ENCODE measurements at regions not wholly inside any gene's neighbourhood (a gene's known extent, or its start where the extent isn't known, plus 50 kb on each side); places are given as distances from the start of the nearest gene placed in this dataset.
A peak's percentile ranks its signal among the peaks of the same experiment; 100 is the strongest.

DNA sequence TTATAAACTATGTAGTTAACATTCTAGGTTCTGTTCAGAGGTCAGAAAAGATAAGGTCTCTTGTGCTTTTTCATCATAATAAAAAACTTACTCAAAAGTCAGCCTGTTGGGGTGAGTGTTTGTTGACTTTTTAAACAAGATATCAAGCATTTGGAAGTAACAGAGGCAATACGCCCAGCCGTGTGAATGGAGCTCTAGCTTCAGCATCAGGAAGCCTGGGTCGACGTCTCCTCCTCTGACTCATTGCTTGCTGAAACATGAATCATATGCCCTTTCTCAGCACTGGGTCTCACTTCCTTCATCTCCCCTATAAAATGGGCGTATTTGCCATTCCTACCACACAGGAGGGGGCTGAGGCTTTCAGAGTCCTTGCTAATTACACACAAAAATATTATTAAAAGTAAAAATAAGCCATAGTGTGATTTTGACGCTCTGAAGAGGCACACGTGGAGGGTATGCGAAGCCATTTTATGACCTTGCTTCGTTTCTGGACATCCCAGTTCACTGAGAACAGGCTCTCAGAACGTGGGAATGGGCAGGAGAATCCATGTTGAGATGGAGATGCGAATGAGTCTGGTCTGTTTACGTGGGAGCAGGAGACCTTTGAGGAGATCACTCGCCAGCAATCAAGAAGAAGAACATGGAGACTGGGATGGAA lies 220.8 kb upstream of the TPRG1 start (continued):
- TF ChIP-seq MAX (IDR thresholded peaks at IDR 0.05): peak; percentile 79
- TF ChIP-seq, protein P1, sequence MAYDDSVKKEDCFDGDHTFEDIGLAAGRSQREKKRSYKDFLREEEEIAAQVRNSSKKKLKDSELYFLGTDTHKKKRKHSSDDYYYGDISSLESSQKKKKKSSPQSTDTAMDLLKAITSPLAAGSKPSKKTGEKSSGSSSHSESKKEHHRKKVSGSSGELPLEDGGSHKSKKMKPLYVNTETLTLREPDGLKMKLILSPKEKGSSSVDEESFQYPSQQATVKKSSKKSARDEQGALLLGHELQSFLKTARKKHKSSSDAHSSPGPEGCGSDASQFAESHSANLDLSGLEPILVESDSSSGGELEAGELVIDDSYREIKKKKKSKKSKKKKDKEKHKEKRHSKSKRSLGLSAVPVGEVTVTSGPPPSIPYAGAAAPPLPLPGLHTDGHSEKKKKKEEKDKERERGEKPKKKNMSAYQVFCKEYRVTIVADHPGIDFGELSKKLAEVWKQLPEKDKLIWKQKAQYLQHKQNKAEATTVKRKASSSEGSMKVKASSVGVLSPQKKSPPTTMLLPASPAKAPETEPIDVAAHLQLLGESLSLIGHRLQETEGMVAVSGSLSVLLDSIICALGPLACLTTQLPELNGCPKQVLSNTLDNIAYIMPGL (CRISPR knock-in tag; IDR thresholded peaks at IDR 0.05; ENCODE audit: borderline replicate concordance): no peak
- TF ChIP-seq RCOR1 (IDR thresholded peaks at IDR 0.05; ENCODE audit: low read depth, low read length): no peak
- TF ChIP-seq ELK1 (IDR thresholded peaks at IDR 0.05; ENCODE audit: low read depth, low read length): no peak

GRCh38 chr3:188951734-188952133 lies 220.0 kb upstream of the TPRG1 start:
- Histone ChIP-seq H3K4me2 (peak overlapping the region; percentile 63), H3K4me3 (no peak overlapping the region), H3K9me3 (no peaks in the 10 kb centered on the region), H3K4me1 (peaks cover 48% of the 10 kb centered on the region), H3K27ac (peak overlapping the region; percentile 93 to 98)
- no peak for DNase-seq (ENCODE audit: low read depth in 1 of 2, low spot score in 1 of 2)
- FAIRE-seq: no peak
- POLR2A ChIA-PET: interaction anchor here (1.5 to 2.2 kb wide), 2 partner anchors 1206 to 1212 kb away, joined by 8 to 17 read pairs; partner anchors contain the start of gene BCL6
- no peak for ATAC-seq
- CTCF ChIA-PET: interaction anchor here (1.0 to 8.4 kb wide), 3 partner anchors 110 to 1211 kb away, joined by 3 to 221 read pairs (median 5); no protein-coding TSS in a partner anchor
- 92% methylated on average over 6 of the region's 8 CpGs for WGBS (ENCODE audit: missing lambda C conversion rate)
- no peak for TF ChIP-seq SREBF2 (IDR thresholded peaks at IDR 0.05)
- TF ChIP-seq, protein P1 (CRISPR knock-in tag; IDR thresholded peaks at IDR 0.05; ENCODE audit: borderline replicate concordance): no peak
- no peak for TF ChIP-seq ZC3H11A (IDR thresholded peaks at IDR 0.05)
- no peak for TF ChIP-seq ELK1 (IDR thresholded peaks at IDR 0.05; ENCODE audit: low read depth, low read length)
- TF ChIP-seq JUN (IDR thresholded peaks at IDR 0.05): no peak
- no peak for TF ChIP-seq RNF2 (IDR thresholded peaks at IDR 0.05; ENCODE audit: borderline replicate concordance, low read depth)
- TF ChIP-seq POLR2AphosphoS2 (conservative IDR thresholded peaks at IDR 0.05; ENCODE audit: low read length): no peak
- TF ChIP-seq NFE2L2 (conservative IDR thresholded peaks at IDR 0.05; ENCODE audit: low read length): no peak
- TF ChIP-seq HEYL (CRISPR knock-in tag; IDR thresholded peaks at IDR 0.05): no peak
- TF ChIP-seq EHMT2 (IDR thresholded peaks at IDR 0.05; ENCODE audit: low read depth): no peak
- no peak for TF ChIP-seq ZFP36 (IDR thresholded peaks at IDR 0.05; ENCODE audit: borderline replicate concordance, partially characterized antibody)
- no peak for TF ChIP-seq CBX2 (IDR thresholded peaks at IDR 0.05; ENCODE audit: borderline replicate concordance, low read depth)

- FAIRE-seq (no peak), ATAC-seq (peak; percentile 72 to 83)
- TF ChIP-seq GATA3 (IDR thresholded peaks at IDR 0.05; ENCODE audit: borderline replicate concordance) (no peak), ELK1 (IDR thresholded peaks at IDR 0.05; ENCODE audit: low read depth, low read length) (no peak), NR3C1 (IDR thresholded peaks at IDR 0.05) (no peak), EP300 (IDR thresholded peaks at IDR 0.05) (no peak), FOXS1 (CRISPR knock-in tag; IDR thresholded peaks at IDR 0.05) (no peak), RAD21 (conservative IDR thresholded peaks at IDR 0.05 in 1 of 2, IDR thresholded peaks at IDR 0.05 in 1 of 2) (peak; percentile 96 to 99), TFCP2L1 (CRISPR knock-in tag; IDR thresholded peaks at IDR 0.05) (no peak), MYC (IDR thresholded peaks at IDR 0.05; ENCODE audit: borderline replicate concordance, low read length) (no peak), USF2 (IDR thresholded peaks at IDR 0.05) (no peak)
Observed at GRCh38 chr3:188954590-188955208, 217.1 kb upstream of the TPRG1 start.

More at GRCh38 chr3:188954590-188955208, 217.1 kb upstream of the TPRG1 start:
- ChIA-PET CTCF (interaction anchor here (0.6 to 8.4 kb wide), 48 partner anchors 9 to 1275 kb away, joined by 3 to 221 read pairs (median 4); partner anchors contain the start of gene BCL6), POLR2A (interaction anchor here (0.8 to 2.0 kb wide), 3 partner anchors 1209 to 1216 kb away, joined by 3 to 5 read pairs (median 4); partner anchors contain the start of gene BCL6)
- peak; percentile 58 to 84 for DNase-seq (ENCODE audit: low read depth in 1 of 2, low spot score in 1 of 2)
- peak overlapping the region; percentile 18 to 35; a peak in 2 of 6 replicates for H3K27ac ChIP-seq
- H3K4me2 ChIP-seq: no peak overlapping the region
- H3K9me3 ChIP-seq: no peaks in the 10 kb centered on the region
- WGBS (ENCODE audit: missing lambda C conversion rate): 2% methylated on average over 3 of the region's 3 CpGs
- H3K4me3 ChIP-seq: no peak overlapping the region
- H3K4me1 ChIP-seq: peaks cover 28% of the 10 kb centered on the region

All from A549 (cell line).